Stimulated activated CD4-positive, alpha-beta T cell treated with anti-CD3 and anti-CD28 coated beads, Interleukin-15, amount 100 ng/mL, for 48 hours (primary cell): ENCODE measurements at regions not wholly inside any gene's neighbourhood (a gene's known extent, or its start where the extent isn't known, plus 50 kb on each side); places are given as distances from the start of the nearest gene placed in this dataset.
"Not testable (repeated sequence)": the region's sequence is repeated elsewhere in the genome, so short reads cannot be mapped to it uniquely, and the experiment has no call there.

Experiments used
- DNase-seq, 2 donors: peaks; one replicate each; pipeline ENCODE4 v3.0.0-alpha.2; 2020; ENCODE audit warnings: low read depth in 2 of 2

DNA sequence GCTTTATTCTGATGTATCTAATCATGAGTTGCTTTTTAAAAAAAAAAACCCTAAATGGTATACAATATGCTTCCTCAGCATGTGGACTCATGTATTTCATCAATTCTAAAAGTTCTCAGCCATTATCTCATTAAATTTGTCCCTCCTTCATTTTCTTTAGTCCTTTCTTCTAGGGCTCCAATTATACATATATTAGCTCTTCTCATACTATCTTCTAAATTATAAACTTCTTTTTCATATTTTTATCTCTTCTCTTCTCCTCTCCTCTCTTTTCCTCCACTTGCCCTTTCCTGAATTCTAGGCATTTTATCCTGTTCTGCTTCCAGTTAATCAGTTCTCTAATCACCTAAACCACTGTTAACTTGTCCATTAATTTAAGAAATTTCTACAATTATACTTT is 55.0 kb upstream of the IL33 start:
- no peak for DNase-seq

GRCh38 chr9:6153425-6153824 is 62.2 kb upstream of the IL33 start:
- no peak for DNase-seq

DNA sequence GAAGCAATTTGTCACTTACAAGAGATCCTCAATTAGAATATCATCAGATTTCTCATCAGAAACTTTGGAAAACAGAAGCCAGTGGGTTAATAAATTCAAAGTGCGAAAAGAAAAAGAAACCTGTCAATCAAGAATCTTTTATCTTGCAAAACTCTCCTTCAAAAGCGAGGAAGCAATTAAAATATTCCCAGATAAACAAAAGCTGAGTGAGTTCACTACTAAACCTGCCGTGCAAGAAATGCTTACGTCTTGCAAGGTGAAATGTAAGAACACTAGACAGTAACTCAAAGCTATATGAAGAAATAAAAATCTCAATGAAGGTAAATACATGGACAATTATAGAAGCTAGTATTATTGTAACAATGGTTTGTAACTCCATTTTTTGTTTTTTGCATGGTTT is 62.8 kb upstream of the IL33 start:
- DNase-seq = no peak

DNA sequence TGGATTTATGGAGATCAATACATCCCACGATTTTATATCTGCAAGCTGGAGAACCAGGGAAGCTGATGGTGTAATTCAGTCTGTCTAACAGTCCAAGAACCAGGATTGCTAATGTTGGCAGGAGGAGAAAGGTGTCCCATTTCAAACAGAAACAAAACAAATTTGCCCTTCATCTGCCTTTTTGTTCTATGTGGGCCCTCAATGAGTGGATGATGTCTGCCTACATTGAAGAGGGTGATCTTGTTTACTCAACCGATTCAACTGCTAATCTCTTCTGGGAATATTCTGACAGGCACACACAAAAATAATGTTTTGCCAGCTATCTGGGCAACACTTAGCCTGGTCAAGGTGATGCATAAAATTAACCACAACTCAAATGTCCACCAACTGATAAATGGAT is 65.1 kb upstream of the IL33 start:
- no peak for DNase-seq

DNA sequence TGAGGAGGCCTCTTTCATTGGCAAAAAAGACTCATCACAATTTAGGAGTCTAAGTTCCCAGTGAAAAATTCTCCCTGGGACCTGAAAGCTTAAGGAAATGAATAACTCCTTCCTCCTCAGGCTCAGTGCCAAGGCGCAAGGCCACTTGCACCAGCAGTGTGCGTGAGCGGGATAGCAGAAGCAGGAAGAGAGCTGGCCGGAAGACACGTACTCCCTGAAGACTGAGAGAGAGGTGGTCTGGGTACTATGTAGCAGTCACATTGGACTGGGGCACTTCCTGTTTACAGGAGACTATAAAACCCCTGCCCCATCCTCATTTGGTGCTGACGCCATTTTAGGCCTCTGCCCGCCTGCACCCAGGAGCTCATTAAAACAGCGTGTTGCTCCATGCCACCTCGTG is 66.3 kb upstream of the IL33 start:
- DNase-seq = no peak

GRCh38 chr9:6147846-6148245 is 67.8 kb upstream of the IL33 start:
- DNase-seq = no peak

GRCh38 chr9:6144947-6145346 is 70.7 kb upstream of the IL33 start:
- no peak for DNase-seq

DNA sequence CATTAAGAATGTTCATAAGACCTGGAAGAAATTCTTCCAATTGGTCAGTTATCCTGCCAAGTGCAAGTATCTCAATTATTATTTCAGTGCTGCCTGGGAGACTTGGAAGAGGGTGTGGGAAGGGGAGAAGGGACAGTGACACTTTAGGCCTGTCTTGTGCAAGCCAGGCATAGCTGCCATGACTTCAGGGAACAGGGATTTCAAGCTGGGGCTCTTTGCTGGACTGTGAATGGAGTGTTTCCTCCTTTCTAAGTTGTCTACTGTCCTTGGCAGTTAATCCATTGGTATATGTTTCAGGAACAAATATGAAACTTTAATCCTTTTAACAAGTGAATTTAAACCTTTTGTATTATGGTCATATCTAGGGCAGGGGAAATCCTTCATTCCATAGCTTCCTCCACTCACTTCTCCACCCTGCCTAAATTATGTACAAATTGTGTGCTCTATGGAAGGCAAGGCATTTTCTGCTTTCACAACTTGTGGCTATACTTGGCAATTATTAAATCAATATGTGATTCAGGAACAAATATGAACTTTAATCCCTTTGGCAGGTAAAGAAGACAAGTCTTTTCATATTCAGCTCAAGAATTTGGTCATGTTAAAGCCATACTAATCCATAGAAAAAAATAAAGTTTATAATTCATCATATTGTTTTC is 72.7 kb upstream of the IL33 start:
- DNase-seq = no peak

- DNase-seq = not testable (repeated sequence)
Measured at GRCh38 chr9:6135780-6136179, 79.8 kb upstream of the IL33 start.

DNA sequence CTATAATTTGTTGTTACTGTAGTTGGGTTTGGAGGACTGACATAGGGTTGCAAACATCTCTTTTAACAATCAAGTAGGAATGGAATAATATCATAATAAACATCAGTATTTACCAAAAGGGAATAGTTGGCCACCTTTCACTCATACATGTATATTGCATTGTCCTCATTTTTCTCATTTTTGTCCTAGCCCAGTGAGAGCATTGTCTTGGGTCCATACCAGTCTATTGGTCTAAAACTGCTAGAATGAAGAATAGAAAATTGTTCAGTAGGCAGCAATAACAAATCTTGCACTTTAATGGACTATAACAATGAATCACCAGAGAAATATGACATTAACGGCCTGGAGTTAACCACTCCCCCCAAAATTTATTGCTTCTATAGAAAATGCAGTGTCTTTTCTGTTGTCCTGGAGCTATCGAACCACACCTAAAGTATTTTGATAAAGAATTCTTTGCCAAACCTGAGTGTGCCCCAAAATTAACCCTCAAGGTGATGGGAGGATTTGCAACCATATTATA is 80.9 kb upstream of the IL33 start:
- no peak for DNase-seq

- no peak for DNase-seq
Measured at GRCh38 chr9:6133346-6134063, 82.1 kb upstream of the IL33 start.

DNA sequence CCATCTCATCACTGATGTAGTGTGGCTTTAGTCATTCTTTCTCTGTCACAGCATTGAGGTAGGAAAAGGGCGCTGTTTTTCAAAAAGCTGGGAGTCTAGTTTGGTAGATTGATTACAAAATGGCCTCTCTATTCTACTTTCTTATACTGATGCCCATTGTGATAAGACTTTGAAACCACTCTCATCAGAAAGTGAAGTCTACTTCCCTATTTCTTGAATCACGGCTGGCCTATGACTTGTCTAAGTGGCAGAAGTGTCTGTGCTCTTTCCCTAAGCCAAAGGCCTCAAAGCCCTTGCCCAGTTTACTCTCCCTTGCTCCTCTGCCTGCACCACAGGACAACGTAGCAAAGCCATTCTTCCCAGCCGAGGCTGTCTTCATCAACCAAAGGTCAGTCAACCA is 83.0 kb upstream of the IL33 start:
- no peak for DNase-seq

DNA sequence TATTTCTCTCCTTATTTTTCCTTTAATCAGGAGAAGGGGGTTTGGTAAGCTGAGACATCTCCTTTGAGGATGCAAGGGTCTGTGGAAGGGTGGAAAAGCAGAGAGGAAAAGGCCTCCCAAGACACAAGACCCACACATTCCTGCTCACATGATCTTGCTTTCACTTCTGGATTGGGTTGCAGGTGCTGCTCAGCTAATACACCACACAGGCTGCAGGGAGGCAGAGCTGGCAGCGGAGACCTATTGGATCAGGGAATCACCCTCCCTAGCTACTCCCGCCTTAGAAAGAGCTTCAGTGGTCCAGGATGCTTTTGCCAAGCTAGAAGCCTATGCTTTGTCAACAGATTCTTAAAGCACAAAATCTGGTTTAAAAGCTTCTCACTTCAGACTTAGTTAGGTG is 87.6 kb upstream of the IL33 start:
- DNase-seq = no peak

DNA sequence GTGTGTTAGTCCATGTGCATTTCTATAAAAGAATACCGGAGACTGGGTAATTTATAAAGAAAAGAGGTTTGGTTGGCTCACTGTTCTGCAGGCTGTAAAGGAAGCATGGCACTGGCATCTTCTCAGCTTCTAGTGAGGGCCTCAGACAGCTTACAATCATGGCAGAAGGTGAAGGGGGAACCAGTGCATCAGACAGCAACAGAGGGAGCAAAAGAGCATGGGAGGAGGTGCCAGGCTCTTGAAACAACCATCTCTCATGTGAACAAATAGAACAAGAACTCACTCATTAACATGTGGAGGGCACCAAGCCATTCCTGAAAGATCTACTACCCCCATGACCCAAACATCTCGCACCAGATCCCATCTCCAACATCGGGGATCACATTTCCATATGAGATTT is 89.2 kb upstream of the IL33 start:
- no peak for DNase-seq

GRCh38 chr9:6123416-6123815 is 92.2 kb upstream of the IL33 start:
- no peak for DNase-seq

- DNase-seq = no peak
Measured at GRCh38 chr9:6121707-6122106, 93.9 kb upstream of the IL33 start.

GRCh38 chr9:6114424-6114823 is 99.0 kb upstream of the RANBP6 start:
- no peak for DNase-seq

- no peak for DNase-seq
Measured at GRCh38 chr9:6113819-6114218, 98.4 kb upstream of the RANBP6 start.

- no peak for DNase-seq
Measured at GRCh38 chr9:6113312-6113711, 97.9 kb upstream of the RANBP6 start.

DNA sequence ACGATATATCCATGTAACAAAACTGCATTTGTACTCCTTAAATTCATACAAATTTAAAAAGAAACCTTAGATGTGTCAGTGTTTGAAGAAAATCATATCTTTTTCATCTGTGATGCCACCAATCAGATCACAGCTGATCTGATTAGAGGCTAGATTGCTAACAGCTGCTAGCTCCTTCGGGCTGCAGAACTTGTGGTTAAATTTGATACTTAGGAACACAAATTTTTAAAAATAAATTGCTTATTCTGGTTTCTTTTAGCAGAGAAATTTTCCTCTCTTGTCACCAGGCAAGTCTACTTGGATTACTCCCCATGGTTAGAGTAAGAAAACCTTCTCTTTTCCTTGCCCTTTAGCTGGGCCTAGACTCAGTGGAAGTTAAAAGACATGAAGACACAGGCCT is 94.6 kb upstream of the RANBP6 start:
- DNase-seq = no peak

DNA sequence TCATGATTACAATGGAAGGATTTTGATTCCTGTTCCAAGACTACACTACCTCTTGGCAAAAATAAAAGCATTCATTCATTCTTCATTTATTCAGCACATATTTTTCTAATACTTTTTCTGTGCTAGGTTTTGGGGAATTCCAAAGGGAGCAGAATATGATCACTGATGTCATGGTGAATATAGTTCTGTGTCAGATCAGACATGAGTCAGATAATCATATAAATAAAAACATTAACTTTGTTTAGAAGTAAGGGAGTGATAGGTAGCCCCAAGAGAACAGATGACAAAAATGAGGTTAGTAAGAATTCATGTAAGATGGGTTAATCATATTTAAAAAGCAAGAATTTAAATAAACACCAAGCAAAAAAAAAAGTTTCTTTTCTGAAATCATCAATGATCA is 94.1 kb upstream of the RANBP6 start:
- no peak for DNase-seq

GRCh38 chr9:6106711-6107339 is 91.4 kb upstream of the RANBP6 start:
- no peak for DNase-seq

GRCh38 chr9:6105738-6106137 is 90.3 kb upstream of the RANBP6 start:
- no peak for DNase-seq
